GM12878 (cell line): ENCODE measurements at regions not wholly inside any gene's neighbourhood (a gene's known extent, or its start where the extent isn't known, plus 50 kb on each side); places are given as distances from the start of the nearest gene placed in this dataset.

Source experiments
- ATAC-seq: fragments of 200-7000 bp; cut with Tn5 transposase; 3 replicates; pipeline ENCODE4 v1.9.1; 2020; ENCODE audit warnings: mild to moderate bottlenecking, moderate library complexity
- BruUV-seq: library from RNA; stranded (reverse); fragments of 400-500 nt; replicated peaks from 2 replicates; lab custom pipeline; 2021; lab: Mats Ljungman, UMichigan
- CTCF ChIA-PET: fragments of 300-600 bp; sonication (Branson Sonifier 250); formaldehyde crosslinking; extraction: SDS; loops from one replicate; lab custom pipeline; 2021; ENCODE audit warnings: inconsistent platforms; lab: Yijun Ruan, JAX
- POLR2A ChIA-PET: fragments of 350-600 bp; formaldehyde crosslinking; extraction: SDS; loops from one replicate; lab custom pipeline; 2021; ENCODE audit warnings: inconsistent platforms; lab: Charles Lee
- RAD21 ChIA-PET: fragments of 300-600 bp; sonication (Branson Sonifier 250); formaldehyde crosslinking; loops from one replicate; lab custom pipeline; 2023; ENCODE audit warnings: antibody characterized with exemption; ENCODE audit not compliant: unreplicated experiment; lab: Charles Lee
- SMC1A ChIA-PET: fragments of 300-600 bp; sonication (Branson Sonifier 250); formaldehyde crosslinking; loops from one replicate; lab custom pipeline; 2023; ENCODE audit not compliant: unreplicated experiment, uncharacterized antibody; lab: Charles Lee
- DNase-seq: peaks from one replicate; pipeline ENCODE4 v3.0.0-alpha.2; 2011; ENCODE audit warnings: low read depth, low spot score
- FAIRE-seq: peaks from 3 replicates; lab custom pipeline; 2011; peaks lifted over from hg19 to GRCh38; lab: Jason Lieb, UNC
- H2AFZ ChIP-seq: 2 replicates; pipeline ENCODE4 v1.6.0; 2011; ENCODE audit warnings: low read depth, low read length, control low read depth; ENCODE audit not compliant: control insufficient read depth
- H3K27ac ChIP-seq: 2 replicates; pipeline ENCODE4 v1.5.1; 2011; ENCODE audit warnings: control low read depth; ENCODE audit not compliant: control insufficient read depth, insufficient read depth
- H3K27me3 ChIP-seq, 2 experiments: replicated peaks in 1 of 2; 2 replicates each; pipeline versions ENCODE4 v1.6.0 to v1.6.1; 2011; ENCODE audit warnings: low read length in 1 of 2; ENCODE audit not compliant: control insufficient read depth in 2 of 2, insufficient read depth in 2 of 2
- H3K36me3 ChIP-seq, 2 experiments: 2 replicates each; pipeline ENCODE4 v1.5.1; 2011; ENCODE audit warnings: low read length in 1 of 2; ENCODE audit not compliant: control insufficient read depth in 2 of 2, insufficient read depth in 2 of 2
- H3K4me1 ChIP-seq: 2 replicates; pipeline ENCODE4 v1.6.1; 2011; ENCODE audit warnings: mild to moderate bottlenecking, low read length, moderate library complexity, mixed read lengths; ENCODE audit not compliant: control insufficient read depth, insufficient read depth
- H3K4me2 ChIP-seq: 2 replicates; pipeline ENCODE4 v1.6.0; 2011; ENCODE audit warnings: control low read depth; ENCODE audit not compliant: control insufficient read depth, insufficient read depth
- H3K4me3 ChIP-seq: fragments of 200-600 bp; sonication (generic); 2 replicates; pipeline ENCODE4 v1.5.1; 2016
- H3K79me2 ChIP-seq: 2 replicates; pipeline ENCODE4 v1.6.0; 2011; ENCODE audit warnings: low read length; ENCODE audit not compliant: control insufficient read depth, insufficient read depth
- H3K9ac ChIP-seq: 2 replicates; pipeline ENCODE4 v1.8.0; 2011; ENCODE audit warnings: low read length, control low read depth, mixed read lengths; ENCODE audit not compliant: control insufficient read depth, insufficient read depth
- H3K9me3 ChIP-seq: replicated peaks from 3 replicates; pipeline ENCODE4 v1.5.1; 2011; ENCODE audit warnings: mild to moderate bottlenecking, low read length; ENCODE audit not compliant: control insufficient read depth, insufficient read depth
- H4K20me1 ChIP-seq: 2 replicates; pipeline ENCODE4 v1.6.0; 2011; ENCODE audit not compliant: control insufficient read depth, insufficient read depth
- BMI1 ChIP-seq: fragments of 450-650 bp; IDR thresholded peaks from 2 replicates; pipeline ENCODE4 v1.6.1; 2016; ENCODE audit warnings: mild to moderate bottlenecking, moderate library complexity, borderline replicate concordance
- BRCA1 ChIP-seq: IDR thresholded peaks from 2 replicates; pipeline ENCODE4 v1.6.1; 2011; ENCODE audit warnings: low read depth, low read length, improper control_type of control experiment
- ETV6 ChIP-seq, 2 experiments: fragments of 450-650 bp in 1 of 2; IDR thresholded peaks in 1 of 2; conservative IDR thresholded peaks in 1 of 2; 2 replicates each; pipeline ENCODE4 v1.6.1; 2014; ENCODE audit warnings: antibody characterized with exemption in 1 of 2, borderline replicate concordance in 1 of 2, low read depth in 1 of 2, mild to moderate bottlenecking in 1 of 2, moderate library complexity in 1 of 2
- KLF5 ChIP-seq: fragments of 450-650 bp; IDR thresholded peaks from 2 replicates; pipeline ENCODE4 v1.6.1; 2014; ENCODE audit warnings: mild to moderate bottlenecking; ENCODE audit not compliant: partially characterized antibody
- MEF2A ChIP-seq: IDR thresholded peaks from 2 replicates; pipeline ENCODE4 v1.6.1; 2011; ENCODE audit warnings: low read depth, mild to moderate bottlenecking, low read length, moderate library complexity; ENCODE audit not compliant: insufficient read depth
- MTA3 ChIP-seq: IDR thresholded peaks from 2 replicates; pipeline ENCODE4 v1.6.1; 2012; ENCODE audit warnings: low read length, inconsistent platforms, borderline replicate concordance
- MYB ChIP-seq: fragments of 150-350 bp; IDR thresholded peaks from 2 replicates; pipeline ENCODE4 v1.6.1; 2014; ENCODE audit warnings: mild to moderate bottlenecking, low read depth, low read length, borderline replicate concordance
- MYC ChIP-seq: IDR thresholded peaks from 2 replicates; pipeline ENCODE4 v1.6.1; 2011; ENCODE audit warnings: mild to moderate bottlenecking, low read length, moderate library complexity, inconsistent platforms; ENCODE audit not compliant: insufficient read depth, insufficient replicate concordance, insufficient read length, severe bottlenecking
- NBN ChIP-seq: fragments of 450-650 bp; IDR thresholded peaks from 2 replicates; pipeline ENCODE4 v1.6.1; 2016
- NFYB ChIP-seq: IDR thresholded peaks from 2 replicates; pipeline ENCODE4 v1.6.1; 2011; ENCODE audit warnings: low read depth, mild to moderate bottlenecking, low read length, improper control_type of control experiment, moderate library complexity; ENCODE audit not compliant: insufficient read depth
- POU2F2 ChIP-seq: IDR thresholded peaks from 3 replicates; pipeline ENCODE4 v1.6.1; 2011; ENCODE audit warnings: low read depth, mild to moderate bottlenecking, low read length, borderline replicate concordance
- RAD51 ChIP-seq: fragments of 450-650 bp; IDR thresholded peaks from 2 replicates; pipeline ENCODE4 v1.6.1; 2016; ENCODE audit warnings: moderate library complexity, mild to moderate bottlenecking, inconsistent platforms
- STAT3 ChIP-seq: IDR thresholded peaks from 2 replicates; pipeline ENCODE4 v1.6.1; 2011; ENCODE audit warnings: low read depth, low read length, improper control_type of control experiment
- TARDBP ChIP-seq: IDR thresholded peaks from 2 replicates; pipeline ENCODE4 v1.6.1; 2016; ENCODE audit warnings: borderline replicate concordance
- ZNF207 ChIP-seq: fragments of 450-650 bp; IDR thresholded peaks from 2 replicates; pipeline ENCODE4 v1.6.1; 2014; ENCODE audit warnings: antibody characterized with exemption, mild to moderate bottlenecking, borderline replicate concordance
- in situ Hi-C: fragments of 300-500 bp; cut with MboI; formaldehyde crosslinking; loops from 9 replicates; pipeline ENCODE4 v1.14.3; 2018; ENCODE audit warnings: mixed read lengths
- intact Hi-C: fragments of 100-400 bp; cut with micrococcal nuclease; formaldehyde crosslinking; loops from one replicate; pipeline ENCODE4 v1.14.2; 2022; ENCODE audit not compliant: unreplicated experiment
- TF ChIP-seq, protein P1 (sequence below): fragments of 450-650 bp; IDR thresholded peaks from 2 replicates; pipeline ENCODE4 v1.6.1; 2017; ENCODE audit warnings: low read depth, mild to moderate bottlenecking, moderate library complexity
- TF ChIP-seq, protein P2 (sequence below): fragments of 450-650 bp; conservative IDR thresholded peaks from 2 replicates; pipeline ENCODE4 v1.6.1; 2017; ENCODE audit warnings: mild to moderate bottlenecking, moderate library complexity
- TF ChIP-seq, protein P3 (sequence below): fragments of 450-650 bp; IDR thresholded peaks from 2 replicates; pipeline ENCODE4 v1.6.1; 2014; ENCODE audit warnings: mild to moderate bottlenecking

DNA sequence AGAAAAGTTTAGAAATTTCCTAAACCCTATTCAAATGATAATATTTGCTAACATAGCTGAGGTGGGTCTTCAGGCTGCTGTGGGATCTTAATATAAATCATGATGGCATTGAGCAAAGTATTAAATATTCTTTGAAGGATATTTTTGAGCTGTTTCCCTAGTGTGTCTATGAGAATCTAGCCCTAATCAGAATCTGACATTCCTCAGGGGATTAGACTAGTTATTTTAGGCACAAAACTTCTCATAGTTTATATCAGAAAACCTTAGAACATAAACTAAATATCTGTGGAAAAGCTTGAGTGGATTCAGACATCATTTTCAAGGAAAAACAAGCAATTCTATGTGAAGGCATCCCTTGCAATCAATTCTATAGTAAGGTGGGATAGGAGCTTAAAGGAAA lies 594.5 kb downstream of the RFPL4B start:
- BruUV-seq, result no TSS peak
- Histone ChIP-seq H3K4me1 (no peaks in the 10 kb centered on the region), H3K27ac (no peak overlapping the region), H3K9me3 (no peaks in the 10 kb centered on the region), H3K27me3 (no peaks in the 10 kb centered on the region; a peak in 1 of 4 replicates), H3K36me3 (no peaks in the 10 kb centered on the region), H2AFZ (no peak overlapping the region), H3K79me2 (no peaks in the 10 kb centered on the region), H3K9ac (no peak overlapping the region), H3K4me2 (no peak overlapping the region), H3K4me3 (no peak overlapping the region), H4K20me1 (no peaks in the 10 kb centered on the region)
- in situ Hi-C loops, result no loop called here
- POLR2A ChIA-PET, result no interaction called here
- CTCF ChIA-PET, result no interaction called here
- RAD21 ChIA-PET, result no interaction called here
- intact Hi-C loops, result no loop called here
- TF ChIP-seq MEF2A (no peak), POU2F2 (no peak), BMI1 (no peak), MYC (no peak), NFYB (no peak), KLF5 (no peak), ZNF207 (no peak), MYB (no peak), TARDBP (no peak), ETV6 (conservative IDR thresholded peaks at IDR 0.05 in 1 of 2, IDR thresholded peaks at IDR 0.05 in 1 of 2; ENCODE audit: borderline replicate concordance in 1 of 2, low read depth in 1 of 2) (no peak), NBN (no peak), BRCA1 (no peak), MTA3 (no peak), RAD51 (no peak), STAT3 (no peak)
- TF ChIP-seq, protein P1, sequence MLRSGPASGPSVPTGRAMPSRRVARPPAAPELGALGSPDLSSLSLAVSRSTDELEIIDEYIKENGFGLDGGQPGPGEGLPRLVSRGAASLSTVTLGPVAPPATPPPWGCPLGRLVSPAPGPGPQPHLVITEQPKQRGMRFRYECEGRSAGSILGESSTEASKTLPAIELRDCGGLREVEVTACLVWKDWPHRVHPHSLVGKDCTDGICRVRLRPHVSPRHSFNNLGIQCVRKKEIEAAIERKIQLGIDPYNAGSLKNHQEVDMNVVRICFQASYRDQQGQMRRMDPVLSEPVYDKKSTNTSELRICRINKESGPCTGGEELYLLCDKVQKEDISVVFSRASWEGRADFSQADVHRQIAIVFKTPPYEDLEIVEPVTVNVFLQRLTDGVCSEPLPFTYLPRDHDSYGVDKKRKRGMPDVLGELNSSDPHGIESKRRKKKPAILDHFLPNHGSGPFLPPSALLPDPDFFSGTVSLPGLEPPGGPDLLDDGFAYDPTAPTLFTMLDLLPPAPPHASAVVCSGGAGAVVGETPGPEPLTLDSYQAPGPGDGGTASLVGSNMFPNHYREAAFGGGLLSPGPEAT, result no peak
- TF ChIP-seq, protein P2, sequence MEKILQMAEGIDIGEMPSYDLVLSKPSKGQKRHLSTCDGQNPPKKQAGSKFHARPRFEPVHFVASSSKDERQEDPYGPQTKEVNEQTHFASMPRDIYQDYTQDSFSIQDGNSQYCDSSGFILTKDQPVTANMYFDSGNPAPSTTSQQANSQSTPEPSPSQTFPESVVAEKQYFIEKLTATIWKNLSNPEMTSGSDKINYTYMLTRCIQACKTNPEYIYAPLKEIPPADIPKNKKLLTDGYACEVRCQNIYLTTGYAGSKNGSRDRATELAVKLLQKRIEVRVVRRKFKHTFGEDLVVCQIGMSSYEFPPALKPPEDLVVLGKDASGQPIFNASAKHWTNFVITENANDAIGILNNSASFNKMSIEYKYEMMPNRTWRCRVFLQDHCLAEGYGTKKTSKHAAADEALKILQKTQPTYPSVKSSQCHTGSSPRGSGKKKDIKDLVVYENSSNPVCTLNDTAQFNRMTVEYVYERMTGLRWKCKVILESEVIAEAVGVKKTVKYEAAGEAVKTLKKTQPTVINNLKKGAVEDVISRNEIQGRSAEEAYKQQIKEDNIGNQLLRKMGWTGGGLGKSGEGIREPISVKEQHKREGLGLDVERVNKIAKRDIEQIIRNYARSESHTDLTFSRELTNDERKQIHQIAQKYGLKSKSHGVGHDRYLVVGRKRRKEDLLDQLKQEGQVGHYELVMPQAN, result no peak
- TF ChIP-seq, protein P3, sequence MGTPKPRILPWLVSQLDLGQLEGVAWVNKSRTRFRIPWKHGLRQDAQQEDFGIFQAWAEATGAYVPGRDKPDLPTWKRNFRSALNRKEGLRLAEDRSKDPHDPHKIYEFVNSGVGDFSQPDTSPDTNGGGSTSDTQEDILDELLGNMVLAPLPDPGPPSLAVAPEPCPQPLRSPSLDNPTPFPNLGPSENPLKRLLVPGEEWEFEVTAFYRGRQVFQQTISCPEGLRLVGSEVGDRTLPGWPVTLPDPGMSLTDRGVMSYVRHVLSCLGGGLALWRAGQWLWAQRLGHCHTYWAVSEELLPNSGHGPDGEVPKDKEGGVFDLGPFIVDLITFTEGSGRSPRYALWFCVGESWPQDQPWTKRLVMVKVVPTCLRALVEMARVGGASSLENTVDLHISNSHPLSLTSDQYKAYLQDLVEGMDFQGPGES, result no peak
- FAIRE-seq, result no peak
- no peak for ATAC-seq
- DNase-seq, result no peak
- SMC1A ChIA-PET, result interaction anchor here (1.3 kb wide), 1 partner anchor 58 kb away, joined by 4 read pairs; no protein-coding TSS in a partner anchor
